C4-2B (cell line): ENCODE measurements at regions not wholly inside any gene's neighbourhood (a gene's known extent, or its start where the extent isn't known, plus 50 kb on each side); places are given as distances from the start of the nearest gene placed in this dataset.

Experiments
- ZFX ChIP-seq: fragments of 450-650 bp; IDR thresholded peaks from 2 replicates; pipeline ENCODE4 v1.6.1; 2017
- TF ChIP-seq, protein P1 (sequence below): fragments of 450-650 bp; conservative IDR thresholded peaks from 2 replicates; pipeline ENCODE4 v1.5.1; 2017; ENCODE audit warnings: mild to moderate bottlenecking

DNA sequence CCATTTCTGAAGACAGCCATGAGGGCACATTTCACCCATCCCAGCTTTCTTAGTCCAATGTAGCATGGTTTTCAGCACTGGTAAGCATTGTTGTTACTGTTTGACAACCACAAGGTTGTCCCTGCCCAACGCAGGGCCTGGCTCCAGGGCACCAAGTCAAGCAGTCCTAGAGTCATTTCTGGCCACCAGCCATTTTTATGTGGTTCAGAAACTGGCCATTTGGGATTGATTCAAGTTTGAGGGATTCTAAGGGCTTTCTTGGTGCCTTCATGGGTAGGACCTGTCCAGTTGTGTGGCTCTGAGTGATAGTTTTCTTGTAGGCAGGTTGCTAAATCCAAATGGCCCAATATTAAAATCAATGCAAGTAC is 535.4 kb upstream of the USP24 start:
- TF ChIP-seq, protein P1, sequence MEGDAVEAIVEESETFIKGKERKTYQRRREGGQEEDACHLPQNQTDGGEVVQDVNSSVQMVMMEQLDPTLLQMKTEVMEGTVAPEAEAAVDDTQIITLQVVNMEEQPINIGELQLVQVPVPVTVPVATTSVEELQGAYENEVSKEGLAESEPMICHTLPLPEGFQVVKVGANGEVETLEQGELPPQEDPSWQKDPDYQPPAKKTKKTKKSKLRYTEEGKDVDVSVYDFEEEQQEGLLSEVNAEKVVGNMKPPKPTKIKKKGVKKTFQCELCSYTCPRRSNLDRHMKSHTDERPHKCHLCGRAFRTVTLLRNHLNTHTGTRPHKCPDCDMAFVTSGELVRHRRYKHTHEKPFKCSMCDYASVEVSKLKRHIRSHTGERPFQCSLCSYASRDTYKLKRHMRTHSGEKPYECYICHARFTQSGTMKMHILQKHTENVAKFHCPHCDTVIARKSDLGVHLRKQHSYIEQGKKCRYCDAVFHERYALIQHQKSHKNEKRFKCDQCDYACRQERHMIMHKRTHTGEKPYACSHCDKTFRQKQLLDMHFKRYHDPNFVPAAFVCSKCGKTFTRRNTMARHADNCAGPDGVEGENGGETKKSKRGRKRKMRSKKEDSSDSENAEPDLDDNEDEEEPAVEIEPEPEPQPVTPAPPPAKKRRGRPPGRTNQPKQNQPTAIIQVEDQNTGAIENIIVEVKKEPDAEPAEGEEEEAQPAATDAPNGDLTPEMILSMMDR: no peak
- no peak for TF ChIP-seq ZFX
